Ectodermal cell (in vitro differentiated cells): ENCODE measurements at regions not wholly inside any gene's neighbourhood (a gene's known extent, or its start where the extent isn't known, plus 50 kb on each side); places are given as distances from the start of the nearest gene placed in this dataset.

Source experiments
- H3K27ac ChIP-seq: 2 replicates; pipeline ENCODE4 v1.7.0; 2013; ENCODE audit warnings: mild to moderate bottlenecking, low read depth, low read length; ENCODE audit not compliant: insufficient read depth, poor library complexity, severe bottlenecking
- H3K27me3 ChIP-seq: 2 replicates; pipeline ENCODE4 v1.7.0; 2013; ENCODE audit warnings: mild to moderate bottlenecking, low read length; ENCODE audit not compliant: insufficient read depth, control insufficient read depth, poor library complexity, severe bottlenecking
- H3K36me3 ChIP-seq: one replicate; pipeline ENCODE4 v1.7.0; 2013; ENCODE audit warnings: low read length; ENCODE audit not compliant: control insufficient read depth, insufficient read depth
- H3K4me1 ChIP-seq: one replicate; pipeline ENCODE4 v1.7.0; 2013; ENCODE audit warnings: low read length; ENCODE audit not compliant: control insufficient read depth, insufficient read depth
- H3K4me3 ChIP-seq: 2 replicates; pipeline ENCODE4 v1.7.0; 2013; ENCODE audit warnings: low read depth, low read length, control low read depth; ENCODE audit not compliant: insufficient read depth
- H3K9me3 ChIP-seq: 2 replicates; pipeline ENCODE4 v1.7.0; 2013; ENCODE audit warnings: mild to moderate bottlenecking, low read length, moderate library complexity; ENCODE audit not compliant: control insufficient read depth
- WGBS, 2 experiments: methylation state at CpG; one replicate each; pipeline ENCODE4 v1.1.7; 2013; ENCODE audit warnings: missing lambda C conversion rate in 2 of 2; 5-methylcytosine and 5-hydroxymethylcytosine counted together

GRCh38 chr10:63707254-63707910 is 186.2 kb downstream of the REEP3 start:
- no peaks in the 10 kb centered on the region for H3K9me3 ChIP-seq
- peaks cover 21% of the 10 kb centered on the region for H3K4me1 ChIP-seq
- H3K27me3 ChIP-seq: no peaks in the 10 kb centered on the region
- no peaks in the 10 kb centered on the region for H3K36me3 ChIP-seq
- H3K4me3 ChIP-seq: no peak overlapping the region
- no peak overlapping the region for H3K27ac ChIP-seq
- WGBS, 2 experiments: no CpG with 5 or more reads among the region's 1 CpG

DNA sequence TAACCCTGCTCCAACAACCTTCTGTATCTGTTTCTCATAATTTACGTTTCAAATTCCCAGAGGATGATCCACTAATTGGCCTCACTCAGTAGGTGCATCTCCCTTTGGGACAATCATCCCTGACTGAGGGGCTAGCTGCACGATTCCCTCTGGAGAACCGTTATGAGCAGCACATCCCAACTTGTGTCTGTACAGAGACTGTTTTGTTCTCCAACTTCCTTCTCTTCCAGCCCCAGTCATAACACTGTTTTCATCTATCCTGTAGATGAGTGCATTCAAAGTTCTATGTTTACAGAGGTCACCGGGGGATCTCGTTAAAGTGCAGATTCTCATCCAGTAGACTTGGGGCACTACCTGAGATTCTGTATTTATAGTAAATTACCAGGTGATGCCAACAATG is 187.2 kb downstream of the REEP3 start:
- no peak overlapping the region for H3K27ac ChIP-seq
- H3K4me3 ChIP-seq: no peak overlapping the region
- WGBS, 2 experiments: 92 to 94% methylated on average over 5 of the region's 5 CpGs
- H3K27me3 ChIP-seq: no peaks in the 10 kb centered on the region
- peaks cover 29% of the 10 kb centered on the region for H3K4me1 ChIP-seq
- H3K9me3 ChIP-seq: no peaks in the 10 kb centered on the region
- H3K36me3 ChIP-seq: no peaks in the 10 kb centered on the region

GRCh38 chr10:63710703-63711102 is 189.5 kb downstream of the REEP3 start:
- Histone ChIP-seq H3K9me3 (no peaks in the 10 kb centered on the region), H3K36me3 (no peaks in the 10 kb centered on the region), H3K27me3 (no peaks in the 10 kb centered on the region), H3K4me3 (no peak overlapping the region), H3K27ac (no peak overlapping the region), H3K4me1 (peaks cover 29% of the 10 kb centered on the region)

- H3K4me3 ChIP-seq: no peak overlapping the region
- H3K27ac ChIP-seq: no peak overlapping the region
- H3K27me3 ChIP-seq: no peaks in the 10 kb centered on the region
- 74 to 78% methylated on average over 4 of the region's 4 CpGs for WGBS, 2 experiments
- no peaks in the 10 kb centered on the region for H3K36me3 ChIP-seq
- H3K9me3 ChIP-seq: no peaks in the 10 kb centered on the region
- peaks cover 29% of the 10 kb centered on the region for H3K4me1 ChIP-seq
These were observed 190.2 kb downstream of the REEP3 start for GRCh38 chr10:63711361-63711760.

DNA sequence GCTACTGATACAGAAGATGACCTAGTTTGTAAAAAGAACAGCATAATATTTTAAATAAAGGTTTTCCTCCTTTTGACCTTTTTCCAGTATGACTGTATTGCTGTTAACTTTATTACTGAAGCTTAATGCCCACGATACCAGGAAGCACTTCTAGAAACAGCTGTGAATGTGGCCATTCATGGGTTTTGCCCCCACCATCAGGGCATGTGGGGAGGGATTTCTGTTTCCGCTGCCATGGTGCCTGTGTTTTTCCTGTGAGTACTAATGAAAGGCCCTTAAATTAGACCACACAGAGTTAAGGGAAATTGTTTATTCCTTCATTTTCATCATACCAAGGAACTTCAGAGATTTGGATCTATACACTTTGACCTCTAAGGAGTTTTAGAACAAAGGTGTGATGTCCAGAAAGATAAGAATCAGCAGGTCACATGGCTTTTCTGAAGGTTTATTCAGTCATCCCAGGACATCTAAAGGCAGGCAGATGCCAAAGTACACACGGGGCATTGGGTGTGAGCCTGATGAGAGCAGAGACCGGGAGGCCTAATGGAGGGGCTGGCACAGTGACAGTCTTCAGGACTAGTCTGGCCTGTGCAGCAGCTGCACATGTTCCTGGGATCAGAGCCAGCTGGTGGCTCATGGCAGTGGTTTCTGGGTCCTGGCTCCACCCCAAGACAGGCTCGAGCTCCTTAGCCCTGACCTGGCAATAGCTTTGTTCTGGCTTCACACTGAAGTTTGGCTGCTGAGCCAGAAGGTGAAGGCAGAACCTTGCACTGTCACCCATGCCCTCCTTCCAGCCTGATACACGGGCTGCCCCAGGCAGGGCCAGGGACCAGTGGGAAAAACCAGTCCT is 190.9 kb downstream of the REEP3 start:
- Histone ChIP-seq H3K4me3 (no peak overlapping the region), H3K27me3 (no peaks in the 10 kb centered on the region), H3K36me3 (no peaks in the 10 kb centered on the region), H3K9me3 (no peaks in the 10 kb centered on the region), H3K27ac (peak overlapping the region; percentile 74), H3K4me1 (peaks cover 29% of the 10 kb centered on the region)
- WGBS, 2 experiments: 72 to 78% methylated on average over 5 to 6 of the region's 6 CpGs

DNA sequence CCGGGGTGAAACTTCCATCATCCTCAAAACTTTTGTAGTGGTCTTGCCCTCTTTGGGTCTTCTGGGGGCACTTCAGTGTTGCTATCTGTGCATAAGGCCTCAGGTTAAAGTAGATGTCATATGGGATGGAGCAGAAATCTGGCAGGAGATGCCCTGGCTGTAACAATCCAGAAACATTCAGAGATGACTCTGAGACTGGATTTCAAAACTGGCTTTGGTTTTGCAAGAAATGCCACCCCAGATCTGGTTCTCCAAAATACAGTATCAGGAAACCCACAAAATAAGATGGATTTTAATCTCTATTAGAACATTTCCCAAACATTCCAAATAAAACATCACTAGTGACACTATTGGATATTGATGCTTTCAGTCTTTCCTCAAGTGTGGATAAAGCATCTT is 191.5 kb downstream of the REEP3 start:
- peaks cover 29% of the 10 kb centered on the region for H3K4me1 ChIP-seq
- no peaks in the 10 kb centered on the region for H3K27me3 ChIP-seq
- 63 to 68% methylated on average over 1 of the region's 1 CpG for WGBS, 2 experiments
- no peaks in the 10 kb centered on the region for H3K36me3 ChIP-seq
- H3K4me3 ChIP-seq: no peak overlapping the region
- no peaks in the 10 kb centered on the region for H3K9me3 ChIP-seq
- peak overlapping the region; percentile 74 for H3K27ac ChIP-seq

- Histone ChIP-seq H3K27ac (peak overlapping the region; percentile 74), H3K36me3 (no peaks in the 10 kb centered on the region), H3K9me3 (no peaks in the 10 kb centered on the region), H3K4me1 (peaks cover 29% of the 10 kb centered on the region), H3K27me3 (no peaks in the 10 kb centered on the region), H3K4me3 (no peak overlapping the region)
- WGBS, 2 experiments: 6 to 12% methylated on average over 7 of the region's 7 CpGs
These were observed 192.3 kb downstream of the REEP3 start for GRCh38 chr10:63713191-63714144.

DNA sequence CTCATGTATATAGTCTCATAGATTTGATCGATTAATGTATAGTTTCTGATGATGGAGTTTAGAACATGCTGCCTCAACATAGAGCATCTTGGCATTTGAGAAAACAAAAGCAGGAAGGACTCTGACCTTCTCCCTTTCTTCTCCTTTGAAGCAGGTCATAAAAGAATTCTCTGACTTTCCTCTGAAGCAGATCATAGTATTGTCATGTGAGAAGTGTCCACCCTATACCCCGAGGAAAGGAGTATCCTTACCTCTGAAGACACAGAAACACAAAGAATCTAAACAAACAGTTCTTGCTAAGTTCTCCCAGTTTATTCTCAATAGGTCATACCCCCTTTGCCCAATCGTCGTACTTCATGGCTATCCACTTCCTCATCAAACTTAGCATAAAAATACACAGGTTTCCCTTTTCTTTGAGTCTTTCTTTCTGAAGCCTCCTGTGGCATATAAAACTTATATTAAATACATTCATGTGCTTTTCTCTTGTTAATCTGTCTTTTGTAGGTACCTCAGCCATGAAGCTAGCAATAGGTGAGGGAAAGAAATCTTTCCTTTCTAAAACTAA is 194.9 kb downstream of the REEP3 start:
- Histone ChIP-seq H3K27ac (no peak overlapping the region), H3K4me1 (peaks cover 21% of the 10 kb centered on the region), H3K4me3 (no peak overlapping the region), H3K27me3 (no peaks in the 10 kb centered on the region), H3K9me3 (no peaks in the 10 kb centered on the region), H3K36me3 (no peaks in the 10 kb centered on the region)
- WGBS, 2 experiments: 75 to 80% methylated on average over 4 of the region's 4 CpGs

DNA sequence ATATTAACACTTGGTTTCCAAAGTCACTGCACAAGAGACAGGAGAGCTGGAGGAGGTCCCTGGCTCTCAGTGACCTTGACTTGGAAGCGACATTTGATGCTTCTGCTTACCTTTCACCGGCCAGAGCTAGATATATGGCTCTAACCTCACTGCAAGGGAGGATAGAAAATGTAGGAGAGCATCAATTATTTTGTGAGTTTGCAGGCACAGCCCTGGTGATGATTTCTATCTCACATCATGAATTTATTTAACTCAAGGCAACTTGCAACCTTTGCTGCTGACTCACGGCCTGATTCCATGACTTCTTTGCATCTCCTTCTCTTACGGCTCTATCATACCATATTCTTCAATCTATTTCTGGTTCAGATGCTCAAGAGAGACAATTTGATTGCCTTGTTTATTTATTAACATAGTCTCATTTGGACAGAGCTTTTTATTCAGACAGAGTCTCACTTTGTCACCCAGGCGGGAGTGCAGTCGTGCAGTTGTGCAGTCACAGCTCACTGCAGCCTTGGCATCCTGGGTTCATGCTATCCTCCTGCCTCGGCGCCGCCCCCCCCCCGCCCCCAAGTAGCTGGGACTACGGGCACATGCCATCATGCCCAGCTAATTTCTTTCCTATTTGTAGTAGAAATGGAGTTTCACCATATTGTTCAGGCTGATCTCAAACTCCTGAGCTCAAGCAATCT is 196.0 kb downstream of the REEP3 start:
- WGBS, 2 experiments: 88 to 91% methylated on average over 11 of the region's 11 CpGs
- H3K4me1 ChIP-seq: peaks cover 10% of the 10 kb centered on the region
- H3K9me3 ChIP-seq: no peaks in the 10 kb centered on the region
- H3K36me3 ChIP-seq: no peaks in the 10 kb centered on the region
- no peak overlapping the region for H3K27ac ChIP-seq
- H3K27me3 ChIP-seq: no peaks in the 10 kb centered on the region
- no peak overlapping the region for H3K4me3 ChIP-seq
